SK-N-SH (cell line): ENCODE measurements at regions not wholly inside any gene's neighbourhood (a gene's known extent, or its start where the extent isn't known, plus 50 kb on each side); places are given as distances from the start of the nearest gene placed in this dataset.

Experiments
- CTCF ChIA-PET: fragments of 300-600, 350-600 bp; formaldehyde crosslinking; extraction: SDS; loops from one replicate; lab custom pipeline; 2021; lab: Yijun Ruan, JAX
- POLR2A ChIA-PET: fragments of 350-600 bp; sonication (Branson Sonifier 250); formaldehyde crosslinking; extraction: SDS; loops from one replicate; lab custom pipeline; 2020; ENCODE audit warnings: antibody characterized with exemption, inconsistent platforms; lab: Yijun Ruan, JAX
- DNase-seq: peaks from one replicate; pipeline ENCODE4 v3.0.0; 2012
- H2AFZ ChIP-seq: fragments of 200-600 bp; sonication (generic); 2 replicates; pipeline ENCODE4 v1.8.1; 2016; ENCODE audit warnings: antibody characterized with exemption, mild to moderate bottlenecking, low read depth
- H3F3A ChIP-seq: fragments of 200-600 bp; sonication (generic); replicated peaks from 2 replicates; pipeline ENCODE3; 2016; ENCODE audit warnings: antibody characterized with exemption, mild to moderate bottlenecking; ENCODE audit not compliant: insufficient read depth
- H3K27ac ChIP-seq, 2 experiments: fragments of 200-500 bp in 1 of 2; fragments of 200-600 bp in 1 of 2; sonication (Bioruptor generic) in 1 of 2; sonication (generic), shearing (Covaris generic) in 1 of 2; 2 replicates each; pipeline versions ENCODE4 v1.5.1 to v1.6.1; 2014 to 2016; ENCODE audit warnings: low read depth in 2 of 2, inconsistent platforms in 1 of 2, low read length in 1 of 2, mild to moderate bottlenecking in 1 of 2, mixed read lengths in 1 of 2
- H3K27me3 ChIP-seq: fragments of 200-600 bp; sonication (generic), shearing (Covaris generic); 2 replicates; pipeline ENCODE4 v1.6.1; 2016; ENCODE audit warnings: mixed run types; ENCODE audit not compliant: insufficient read depth
- H3K36me3 ChIP-seq, 2 experiments: fragments of 200-500 bp in 1 of 2; fragments of 200-600 bp in 1 of 2; sonication (Bioruptor generic) in 1 of 2; sonication (generic) in 1 of 2; replicated peaks in 1 of 2; 2 replicates each; pipeline versions ENCODE3 to v1.5.1; 2014 to 2016; ENCODE audit warnings: low read length in 1 of 2, mild to moderate bottlenecking in 1 of 2; ENCODE audit not compliant: insufficient read depth in 2 of 2, control insufficient read depth in 1 of 2
- H3K4me1 ChIP-seq, 2 experiments: fragments of 200-500 bp in 1 of 2; fragments of 200-600 bp in 1 of 2; sonication (Bioruptor generic) in 1 of 2; sonication (generic), shearing (Covaris generic) in 1 of 2; 2 replicates each; pipeline versions ENCODE4 v1.5.1 to v1.6.1; 2014 to 2016; ENCODE audit warnings: low read depth in 1 of 2, low read length in 1 of 2, mixed run types in 1 of 2; ENCODE audit not compliant: insufficient read depth in 2 of 2, control insufficient read depth in 1 of 2
- H3K4me2 ChIP-seq: fragments of 200-600 bp; sonication (generic), shearing (Covaris generic); 2 replicates; pipeline ENCODE4 v1.6.1; 2017; ENCODE audit warnings: mixed run types
- H3K4me3 ChIP-seq, 2 experiments: fragments of 200-500 bp in 1 of 2; fragments of 200-600 bp in 1 of 2; sonication (Bioruptor generic) in 1 of 2; sonication (generic), shearing (Covaris generic) in 1 of 2; 2 replicates each; pipeline versions ENCODE4 v1.5.1 to v1.8.1; 2014 to 2016; ENCODE audit warnings: low read depth in 2 of 2, inconsistent platforms in 1 of 2, low read length in 1 of 2, mild to moderate bottlenecking in 1 of 2, mixed read lengths in 1 of 2, moderate library complexity in 1 of 2
- H3K79me2 ChIP-seq: fragments of 200-600 bp; sonication (generic); 2 replicates; pipeline ENCODE4 v1.8.1; 2017; ENCODE audit warnings: mild to moderate bottlenecking; ENCODE audit not compliant: insufficient read depth
- H3K9ac ChIP-seq: fragments of 200-600 bp; sonication (generic); 2 replicates; pipeline ENCODE4 v1.6.1; 2017; ENCODE audit warnings: mixed run types
- H3K9me2 ChIP-seq: fragments of 200-600 bp; sonication (generic); 2 replicates; pipeline ENCODE4 v1.6.1; 2017; ENCODE audit warnings: mixed run types
- H3K9me3 ChIP-seq: fragments of 200-600 bp; sonication (generic); 2 replicates; pipeline ENCODE4 v1.6.1; 2017; ENCODE audit warnings: mixed run types, mild to moderate bottlenecking, moderate library complexity
- H4K20me1 ChIP-seq: fragments of 200-600 bp; sonication (generic); 2 replicates; pipeline ENCODE4 v1.6.1; 2017; ENCODE audit warnings: mild to moderate bottlenecking, mixed run types; ENCODE audit not compliant: insufficient read depth
- CHD2 ChIP-seq: fragments of 150-350 bp; IDR thresholded peaks from 2 replicates; pipeline ENCODE4 v1.6.1; 2018; ENCODE audit warnings: low read length; ENCODE audit not compliant: partially characterized antibody
- EZH2phosphoT487 ChIP-seq: fragments of 200-600 bp; sonication (generic); IDR thresholded peaks from 2 replicates; pipeline ENCODE4 v1.6.1; 2017; ENCODE audit warnings: low read depth, mixed run types, mild to moderate bottlenecking, antibody characterized with exemption, moderate library complexity, borderline replicate concordance
- FOSL2 ChIP-seq: IDR thresholded peaks from 2 replicates; pipeline ENCODE4 v1.4.0; 2012; ENCODE audit warnings: low read depth, mild to moderate bottlenecking, moderate library complexity, borderline replicate concordance
- FOXM1 ChIP-seq: IDR thresholded peaks from 2 replicates; pipeline ENCODE4 v1.4.0; 2012; ENCODE audit warnings: low read depth, mild to moderate bottlenecking
- GATA2 ChIP-seq: sonication (generic); formaldehyde crosslinking; IDR thresholded peaks from 2 replicates; pipeline ENCODE4 v1.5.0; 2020; ENCODE audit warnings: mild to moderate bottlenecking, missing genetic modification reagents
- IRF3 ChIP-seq: fragments of 150-350 bp; IDR thresholded peaks from 2 replicates; pipeline ENCODE4 v1.6.1; 2016; ENCODE audit warnings: mild to moderate bottlenecking, low read depth, low read length
- JUND ChIP-seq: IDR thresholded peaks from 2 replicates; pipeline ENCODE4 v1.4.0; 2012
- NFIC ChIP-seq: IDR thresholded peaks from 2 replicates; pipeline ENCODE4 v1.4.0; 2012; ENCODE audit warnings: borderline replicate concordance
- PBX3 ChIP-seq: IDR thresholded peaks from 2 replicates; pipeline ENCODE4; 2012
- RAD21 ChIP-seq: IDR thresholded peaks from 2 replicates; pipeline ENCODE4 v1.6.1; 2012; ENCODE audit warnings: mild to moderate bottlenecking, low read length
- REST ChIP-seq: IDR thresholded peaks from 2 replicates; pipeline ENCODE4 v1.6.1; 2012; ENCODE audit warnings: mild to moderate bottlenecking, low read depth, low read length, moderate library complexity
- RFX5 ChIP-seq: IDR thresholded peaks from 2 replicates; pipeline ENCODE4 v1.6.1; 2012; ENCODE audit warnings: mild to moderate bottlenecking, improper control_type of control experiment, low read length
- SMC3 ChIP-seq: IDR thresholded peaks from 2 replicates; pipeline ENCODE4 v1.6.1; 2012; ENCODE audit warnings: low read depth, low read length, improper control_type of control experiment
- TAF1 ChIP-seq: IDR thresholded peaks from 2 replicates; pipeline ENCODE4 v1.6.1; 2012; ENCODE audit warnings: low read depth, mild to moderate bottlenecking, low read length, moderate library complexity, borderline replicate concordance
- TCF12 ChIP-seq: IDR thresholded peaks from 2 replicates; pipeline ENCODE4 v1.4.0; 2012
- USF1 ChIP-seq: IDR thresholded peaks from 2 replicates; pipeline ENCODE4 v1.4.0; 2012; ENCODE audit warnings: low read depth, borderline replicate concordance
- WGBS: methylation state at CpG from one replicate; pipeline ENCODE4 v1.1.6; 2017; ENCODE audit warnings: low lambda C conversion rate; 5-methylcytosine and 5-hydroxymethylcytosine counted together

GRCh38 chr7:153943457-153943856 lies 108.7 kb upstream of the DPP6 start:
- TF ChIP-seq TAF1, result no peak
- TF ChIP-seq TCF12, result no peak
- no peak for TF ChIP-seq RFX5
- no peak for TF ChIP-seq NFIC
- no peak for TF ChIP-seq FOXM1
- TF ChIP-seq SMC3, result no peak
- TF ChIP-seq CHD2, result no peak
- no peak for TF ChIP-seq PBX3
- no peak for TF ChIP-seq USF1
- TF ChIP-seq EZH2phosphoT487, result no peak
- TF ChIP-seq RAD21, result no peak
- no peak for TF ChIP-seq JUND
- no peak for TF ChIP-seq IRF3
- TF ChIP-seq GATA2, result no peak
- TF ChIP-seq FOSL2, result no peak
- Histone ChIP-seq H3K4me2 (no peak overlapping the region), H3K79me2 (no peaks in the 10 kb centered on the region), H3K27ac (no peak overlapping the region), H3F3A (no peaks in the 10 kb centered on the region), H3K36me3 (no peaks in the 10 kb centered on the region), H2AFZ (no peak overlapping the region), H3K4me3 (no peak overlapping the region), H3K9ac (no peak overlapping the region), H3K27me3 (no peaks in the 10 kb centered on the region), H3K9me3 (no peaks in the 10 kb centered on the region), H3K4me1 (peaks cover 0 to 34% of the 10 kb centered on the region in 2 experiments; a peak in 2 of 4 replicates), H3K9me2 (no peaks in the 10 kb centered on the region), H4K20me1 (no peaks in the 10 kb centered on the region)
- DNase-seq, result no peak
- POLR2A ChIA-PET, result no interaction called here
- CTCF ChIA-PET, result interaction anchor here (1.3 kb wide), 1 partner anchor 9 kb away, joined by 3 read pairs; no protein-coding TSS in a partner anchor
- WGBS, result 11% methylated on average over 4 of the region's 4 CpGs

GRCh38 chr7:153943861-153944260 lies 108.3 kb upstream of the DPP6 start:
- H3K9me3 ChIP-seq, result no peaks in the 10 kb centered on the region
- no peak overlapping the region for H3K27ac ChIP-seq
- H3K36me3 ChIP-seq, result no peaks in the 10 kb centered on the region
- no peaks in the 10 kb centered on the region for H3K79me2 ChIP-seq
- CTCF ChIA-PET, result interaction anchor here (1.3 kb wide), 1 partner anchor 9 kb away, joined by 3 read pairs; no protein-coding TSS in a partner anchor
- H4K20me1 ChIP-seq, result no peaks in the 10 kb centered on the region
- no peak overlapping the region for H2AFZ ChIP-seq
- H3K4me1 ChIP-seq, result peaks cover 0 to 30% of the 10 kb centered on the region in 2 experiments; a peak in 2 of 4 replicates
- H3K4me3 ChIP-seq, result no peak overlapping the region
- H3K9ac ChIP-seq, result no peak overlapping the region
- 37% methylated on average over 12 of the region's 12 CpGs for WGBS
- no peaks in the 10 kb centered on the region for H3K27me3 ChIP-seq
- no peaks in the 10 kb centered on the region for H3K9me2 ChIP-seq
- H3F3A ChIP-seq, result no peaks in the 10 kb centered on the region
- no peak overlapping the region for H3K4me2 ChIP-seq
- POLR2A ChIA-PET, result no interaction called here
- no peak for DNase-seq
- TF ChIP-seq CHD2 (no peak), REST (no peak)
